ENCODE measurements at regions not wholly inside any gene's neighbourhood (a gene's known extent, or its start where the extent isn't known, plus 50 kb on each side); places are given as distances from the start of the nearest gene placed in this dataset.

DNA sequence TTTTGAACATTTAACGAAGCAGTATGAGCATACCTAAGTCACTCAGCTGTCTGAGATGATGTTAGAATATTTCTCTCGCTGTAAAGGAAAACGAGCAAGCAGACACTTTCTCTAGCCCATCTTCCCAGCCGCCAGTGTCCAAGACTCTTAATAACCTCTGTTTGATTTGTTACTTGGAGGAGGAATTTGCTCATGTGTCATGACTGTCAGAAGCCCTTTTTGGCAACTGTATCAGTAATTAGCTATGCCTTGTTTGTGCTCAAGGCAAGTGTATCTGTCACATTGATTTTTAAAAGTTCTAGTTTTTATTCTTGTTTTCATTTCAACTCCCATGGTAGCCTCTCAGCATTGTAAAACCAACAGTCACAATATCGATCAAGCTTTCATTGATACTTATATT, 828.4 kb upstream of the SLC10A2 start:
- no peak overlapping the region for H2AFZ ChIP-seq (ENCODE audit: low read length)
- H3K4me1 ChIP-seq (ENCODE audit: insufficient read depth, low read length, poor library complexity, severe bottlenecking): no peaks in the 10 kb centered on the region
- DNase-seq (ENCODE audit: low spot score): no peak
- no peaks in the 10 kb centered on the region for H4K20me1 ChIP-seq (ENCODE audit: insufficient read depth, low read length)
- TF ChIP-seq, protein P1, sequence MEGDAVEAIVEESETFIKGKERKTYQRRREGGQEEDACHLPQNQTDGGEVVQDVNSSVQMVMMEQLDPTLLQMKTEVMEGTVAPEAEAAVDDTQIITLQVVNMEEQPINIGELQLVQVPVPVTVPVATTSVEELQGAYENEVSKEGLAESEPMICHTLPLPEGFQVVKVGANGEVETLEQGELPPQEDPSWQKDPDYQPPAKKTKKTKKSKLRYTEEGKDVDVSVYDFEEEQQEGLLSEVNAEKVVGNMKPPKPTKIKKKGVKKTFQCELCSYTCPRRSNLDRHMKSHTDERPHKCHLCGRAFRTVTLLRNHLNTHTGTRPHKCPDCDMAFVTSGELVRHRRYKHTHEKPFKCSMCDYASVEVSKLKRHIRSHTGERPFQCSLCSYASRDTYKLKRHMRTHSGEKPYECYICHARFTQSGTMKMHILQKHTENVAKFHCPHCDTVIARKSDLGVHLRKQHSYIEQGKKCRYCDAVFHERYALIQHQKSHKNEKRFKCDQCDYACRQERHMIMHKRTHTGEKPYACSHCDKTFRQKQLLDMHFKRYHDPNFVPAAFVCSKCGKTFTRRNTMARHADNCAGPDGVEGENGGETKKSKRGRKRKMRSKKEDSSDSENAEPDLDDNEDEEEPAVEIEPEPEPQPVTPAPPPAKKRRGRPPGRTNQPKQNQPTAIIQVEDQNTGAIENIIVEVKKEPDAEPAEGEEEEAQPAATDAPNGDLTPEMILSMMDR (conservative IDR thresholded peaks at IDR 0.05; ENCODE audit: low read length): no peak
- no peak for TF ChIP-seq EZH2phosphoT487 (IDR thresholded peaks at IDR 0.05; ENCODE audit: borderline replicate concordance, low read depth, low read length)
- POLR2A ChIA-PET: interaction anchor here (0.7 kb wide), 1 partner anchor 189 kb away, joined by 3 read pairs; no protein-coding TSS in a partner anchor
- no peak overlapping the region for H3K27ac ChIP-seq (ENCODE audit: low read depth, low read length, poor library complexity, severe bottlenecking)
- CTCF ChIA-PET (ENCODE audit: unreplicated experiment): no interaction called here
- no peaks in the 10 kb centered on the region for H3K36me3 ChIP-seq (ENCODE audit: insufficient read depth, low read length)
- intact Hi-C loops (cut with micrococcal nuclease; ENCODE audit: unreplicated experiment): no loop called here
- H3K9me2 ChIP-seq (ENCODE audit: insufficient read depth, low read length): no peaks in the 10 kb centered on the region
- BruUV-seq (replicated peaks): no TSS peak
- H3K4me3 ChIP-seq (ENCODE audit: low read depth, low read length, poor library complexity, severe bottlenecking): no peak overlapping the region
- no peaks in the 10 kb centered on the region for H3K9me3 ChIP-seq (ENCODE audit: low read length)
- no peak overlapping the region for H3K4me2 ChIP-seq (ENCODE audit: low read length)
- H3K79me2 ChIP-seq (ENCODE audit: insufficient read depth, low read depth, low read length): no peaks in the 10 kb centered on the region

DNA sequence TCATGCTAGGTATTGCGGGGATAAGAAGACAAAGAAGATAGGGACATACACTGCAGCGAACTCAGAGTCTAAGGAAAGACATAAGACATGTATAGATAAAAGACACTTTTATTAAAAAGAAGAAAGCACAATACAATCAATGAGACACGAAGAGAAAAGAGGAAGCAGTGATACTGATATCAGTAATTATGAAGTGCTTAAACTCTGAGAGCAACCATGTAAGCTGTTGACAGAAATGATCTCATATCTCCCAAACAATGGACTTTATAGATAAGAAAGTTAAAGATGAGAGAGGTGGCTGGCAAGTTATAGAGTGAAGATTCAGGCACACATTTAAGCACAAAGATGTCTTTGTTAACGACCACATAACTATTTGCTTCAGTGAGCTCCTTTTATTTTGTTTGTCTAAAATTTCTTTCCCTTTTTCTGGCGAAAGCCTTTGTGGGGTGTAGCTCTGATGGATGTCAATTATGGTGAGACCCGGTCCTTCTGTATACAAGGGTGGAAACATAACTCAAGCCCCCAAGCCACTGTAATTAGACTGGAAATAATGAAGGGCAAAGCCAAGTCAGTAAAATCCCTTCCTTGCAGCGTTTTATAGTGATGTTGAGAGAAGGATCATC, 818.0 kb upstream of the SLC10A2 start:
- TF ChIP-seq, protein P1 (conservative IDR thresholded peaks at IDR 0.05; ENCODE audit: low read length): no peak
- TF ChIP-seq EZH2phosphoT487 (IDR thresholded peaks at IDR 0.05; ENCODE audit: borderline replicate concordance, low read depth, low read length): no peak
- no peaks in the 10 kb centered on the region for H3K9me2 ChIP-seq (ENCODE audit: insufficient read depth, low read length)
- intact Hi-C loops (cut with micrococcal nuclease; ENCODE audit: unreplicated experiment): no loop called here
- no peak overlapping the region for H3K4me3 ChIP-seq (ENCODE audit: low read depth, low read length, poor library complexity, severe bottlenecking)
- H4K20me1 ChIP-seq (ENCODE audit: insufficient read depth, low read length): no peaks in the 10 kb centered on the region
- no peak for DNase-seq (ENCODE audit: low spot score)
- no peaks in the 10 kb centered on the region for H3K4me1 ChIP-seq (ENCODE audit: insufficient read depth, low read length, poor library complexity, severe bottlenecking)
- H3K4me2 ChIP-seq (ENCODE audit: low read length): no peak overlapping the region
- H2AFZ ChIP-seq (ENCODE audit: low read length): no peak overlapping the region
- H3K36me3 ChIP-seq (ENCODE audit: insufficient read depth, low read length): no peaks in the 10 kb centered on the region
- no TSS peak for BruUV-seq (replicated peaks)
- ChIA-PET POLR2A (interaction anchor here (0.6 to 0.7 kb wide), 2 partner anchors 562 to 856 kb away, joined by 3 read pairs; no protein-coding TSS in a partner anchor), CTCF (ENCODE audit: unreplicated experiment) (no interaction called here)
- no peaks in the 10 kb centered on the region for H3K9me3 ChIP-seq (ENCODE audit: low read length)
- H3K79me2 ChIP-seq (ENCODE audit: insufficient read depth, low read depth, low read length): no peaks in the 10 kb centered on the region
- H3K27ac ChIP-seq (ENCODE audit: low read depth, low read length, poor library complexity, severe bottlenecking): no peak overlapping the region

DNA sequence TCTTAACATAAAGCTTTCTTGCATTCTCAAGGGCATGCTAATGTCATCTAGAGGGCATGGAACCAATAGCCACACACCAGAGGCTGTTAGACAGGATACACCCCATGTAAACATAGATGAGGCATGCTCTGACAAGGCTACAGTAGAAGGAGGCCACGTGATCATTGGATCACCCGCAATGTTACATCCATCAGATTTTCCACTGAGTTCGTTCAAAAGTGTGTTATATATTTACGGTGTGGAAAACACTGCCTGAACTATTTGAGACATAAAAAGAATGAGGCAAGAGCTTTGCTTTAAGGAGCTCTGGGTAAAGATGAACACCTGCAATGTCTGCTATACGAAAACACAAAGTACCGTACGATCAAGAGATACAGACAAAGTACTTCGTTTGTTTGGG, 817.5 kb upstream of the SLC10A2 start:
- no peaks in the 10 kb centered on the region for H3K36me3 ChIP-seq (ENCODE audit: insufficient read depth, low read length)
- H3K4me1 ChIP-seq (ENCODE audit: insufficient read depth, low read length, poor library complexity, severe bottlenecking): no peaks in the 10 kb centered on the region
- H3K4me3 ChIP-seq (ENCODE audit: low read depth, low read length, poor library complexity, severe bottlenecking): no peak overlapping the region
- no peak overlapping the region for H2AFZ ChIP-seq (ENCODE audit: low read length)
- POLR2A ChIA-PET: no interaction called here
- no peaks in the 10 kb centered on the region for H4K20me1 ChIP-seq (ENCODE audit: insufficient read depth, low read length)
- no peaks in the 10 kb centered on the region for H3K9me2 ChIP-seq (ENCODE audit: insufficient read depth, low read length)
- no TSS peak for BruUV-seq (replicated peaks)
- TF ChIP-seq EZH2phosphoT487 (IDR thresholded peaks at IDR 0.05; ENCODE audit: borderline replicate concordance, low read depth, low read length): no peak
- TF ChIP-seq, protein P1 (conservative IDR thresholded peaks at IDR 0.05; ENCODE audit: low read length): no peak
- H3K79me2 ChIP-seq (ENCODE audit: insufficient read depth, low read depth, low read length): no peaks in the 10 kb centered on the region
- no peak for DNase-seq (ENCODE audit: low spot score)
- CTCF ChIA-PET (ENCODE audit: unreplicated experiment): no interaction called here
- intact Hi-C loops (cut with micrococcal nuclease; ENCODE audit: unreplicated experiment): no loop called here
- no peak overlapping the region for H3K27ac ChIP-seq (ENCODE audit: low read depth, low read length, poor library complexity, severe bottlenecking)
- H3K9me3 ChIP-seq (ENCODE audit: low read length): no peaks in the 10 kb centered on the region
- no peak overlapping the region for H3K4me2 ChIP-seq (ENCODE audit: low read length)

Measured in OCI-LY7 (cell line).